ENCODE measurements at regions not wholly inside any gene's neighbourhood (a gene's known extent, or its start where the extent isn't known, plus 50 kb on each side); places are given as distances from the start of the nearest gene placed in this dataset.
A peak's percentile ranks its signal among the peaks of the same experiment; 100 is the strongest.

DNA sequence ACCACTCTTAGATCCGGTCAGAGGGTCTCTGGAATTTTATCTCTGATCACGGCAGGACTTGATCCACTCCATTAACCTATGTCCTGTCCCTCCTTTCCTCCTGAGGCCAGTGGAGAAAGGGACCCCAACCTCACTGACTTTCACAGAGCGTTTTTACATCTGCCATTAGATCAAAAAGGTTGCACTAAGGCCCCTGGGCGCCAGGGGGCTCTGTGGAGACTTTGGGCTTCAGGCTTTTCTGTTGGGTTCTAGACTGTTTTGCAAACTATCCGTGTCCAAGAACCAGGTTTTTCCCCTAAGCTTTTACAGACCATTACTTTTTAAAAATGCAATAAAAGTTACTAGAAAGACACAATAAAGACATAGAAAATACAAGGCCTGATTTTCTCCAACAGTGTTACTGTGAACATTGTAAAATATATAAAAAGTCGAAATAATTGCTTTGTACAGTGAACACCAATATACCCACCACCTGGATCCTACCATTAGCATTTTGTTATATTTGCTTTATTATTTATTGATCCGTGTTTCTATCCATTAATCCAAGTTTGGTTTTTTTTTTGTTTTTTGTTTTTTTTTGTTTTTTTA lies 159.7 kb downstream of the POLR2M start:
- TF ChIP-seq CTCF (IDR thresholded peaks at IDR 0.05) (peak; percentile 43 to 70 (median 62)), POLR2A (IDR thresholded peaks at IDR 0.05) (no peak)
